GM21423 (cell line): ENCODE measurements at regions not wholly inside any gene's neighbourhood (a gene's known extent, or its start where the extent isn't known, plus 50 kb on each side); places are given as distances from the start of the nearest gene placed in this dataset.
"Not testable (repeated sequence)": the region's sequence is repeated elsewhere in the genome, so short reads cannot be mapped to it uniquely, and the experiment has no call there.

Source experiments
- ATAC-seq: cut with Tn5 transposase; IDR thresholded peaks from one replicate; pipeline ENCODE4 v1.9.1; 2021; ENCODE audit warnings: mild to moderate bottlenecking, moderate library complexity; ENCODE audit not compliant: unreplicated experiment

- ATAC-seq, result not testable (repeated sequence)
These were observed 150.9 kb upstream of the DTNBP1 start for GRCh38 chr6:15813698-15814097.

- no peak for ATAC-seq
These were observed 148.3 kb upstream of the DTNBP1 start for GRCh38 chr6:15811107-15811506.

- ATAC-seq, result no peak
These were observed 147.8 kb upstream of the DTNBP1 start for GRCh38 chr6:15810618-15811017.

GRCh38 chr6:15809367-15809766 is 146.5 kb upstream of the DTNBP1 start:
- ATAC-seq, result no peak

GRCh38 chr6:15804164-15805154 is 141.6 kb upstream of the DTNBP1 start:
- ATAC-seq, result no peak

GRCh38 chr6:15802466-15802865 is 139.6 kb upstream of the DTNBP1 start:
- ATAC-seq, result no peak

GRCh38 chr6:15801912-15802311 is 139.1 kb upstream of the DTNBP1 start:
- no peak for ATAC-seq

GRCh38 chr6:15800841-15801617 is 138.2 kb upstream of the DTNBP1 start:
- no peak for ATAC-seq

GRCh38 chr6:15798533-15799255 is 135.9 kb upstream of the DTNBP1 start:
- no peak for ATAC-seq

GRCh38 chr6:15796844-15797243 is 134.0 kb upstream of the DTNBP1 start:
- ATAC-seq, result no peak

- ATAC-seq, result no peak
These were observed 133.4 kb upstream of the DTNBP1 start for GRCh38 chr6:15796130-15796771.

- no peak for ATAC-seq
These were observed 131.0 kb upstream of the DTNBP1 start for GRCh38 chr6:15793826-15794225.

- ATAC-seq, result no peak
These were observed 130.5 kb upstream of the DTNBP1 start for GRCh38 chr6:15793288-15793687.

- ATAC-seq, result no peak
These were observed 130.0 kb upstream of the DTNBP1 start for GRCh38 chr6:15792842-15793241.

GRCh38 chr6:15791448-15792181 is 128.8 kb upstream of the DTNBP1 start:
- no peak for ATAC-seq

- ATAC-seq, result no peak
These were observed 127.3 kb upstream of the DTNBP1 start for GRCh38 chr6:15790116-15790515.

GRCh38 chr6:15786846-15787245 is 124.0 kb upstream of the DTNBP1 start:
- no peak for ATAC-seq

- ATAC-seq, result no peak
These were observed 120.7 kb upstream of the DTNBP1 start for GRCh38 chr6:15783484-15783883.

GRCh38 chr6:15781890-15782289 is 119.1 kb upstream of the DTNBP1 start:
- no peak for ATAC-seq

GRCh38 chr6:15781333-15781732 is 118.5 kb upstream of the DTNBP1 start:
- no peak for ATAC-seq
